C4-2B (cell line): ENCODE measurements at regions not wholly inside any gene's neighbourhood (a gene's known extent, or its start where the extent isn't known, plus 50 kb on each side); places are given as distances from the start of the nearest gene placed in this dataset.
"Not testable (repeated sequence)": the region's sequence is repeated elsewhere in the genome, so short reads cannot be mapped to it uniquely, and the experiment has no call there.

ENCODE experiments used
- ZFX ChIP-seq: fragments of 450-650 bp; IDR thresholded peaks from 2 replicates; pipeline ENCODE4 v1.6.1; 2017
- TF ChIP-seq, protein P1 (sequence below): fragments of 450-650 bp; conservative IDR thresholded peaks from 2 replicates; pipeline ENCODE4 v1.5.1; 2017; ENCODE audit warnings: mild to moderate bottlenecking

DNA sequence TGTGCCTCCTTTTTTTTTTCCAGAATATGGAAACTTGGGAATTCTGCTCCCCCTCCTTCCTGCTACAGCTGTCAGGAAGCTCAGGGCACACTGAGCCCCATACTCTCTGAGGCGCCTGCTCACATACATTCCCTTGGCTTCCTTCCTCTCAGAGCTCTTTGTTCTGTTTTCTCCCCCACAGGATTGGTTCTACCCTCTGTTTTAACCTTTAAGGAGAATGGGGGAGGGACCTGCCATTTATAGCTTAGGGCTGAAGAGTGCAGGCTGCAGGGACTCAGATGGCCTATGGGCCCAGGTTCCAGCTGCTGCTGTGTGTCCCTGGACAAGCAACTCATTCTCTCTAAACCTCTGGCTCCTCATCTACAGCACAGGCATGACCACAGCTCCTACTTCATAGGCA, 70.7 kb upstream of the HUWE1 start:
- not testable (repeated sequence) for TF ChIP-seq ZFX
- TF ChIP-seq, protein P1, sequence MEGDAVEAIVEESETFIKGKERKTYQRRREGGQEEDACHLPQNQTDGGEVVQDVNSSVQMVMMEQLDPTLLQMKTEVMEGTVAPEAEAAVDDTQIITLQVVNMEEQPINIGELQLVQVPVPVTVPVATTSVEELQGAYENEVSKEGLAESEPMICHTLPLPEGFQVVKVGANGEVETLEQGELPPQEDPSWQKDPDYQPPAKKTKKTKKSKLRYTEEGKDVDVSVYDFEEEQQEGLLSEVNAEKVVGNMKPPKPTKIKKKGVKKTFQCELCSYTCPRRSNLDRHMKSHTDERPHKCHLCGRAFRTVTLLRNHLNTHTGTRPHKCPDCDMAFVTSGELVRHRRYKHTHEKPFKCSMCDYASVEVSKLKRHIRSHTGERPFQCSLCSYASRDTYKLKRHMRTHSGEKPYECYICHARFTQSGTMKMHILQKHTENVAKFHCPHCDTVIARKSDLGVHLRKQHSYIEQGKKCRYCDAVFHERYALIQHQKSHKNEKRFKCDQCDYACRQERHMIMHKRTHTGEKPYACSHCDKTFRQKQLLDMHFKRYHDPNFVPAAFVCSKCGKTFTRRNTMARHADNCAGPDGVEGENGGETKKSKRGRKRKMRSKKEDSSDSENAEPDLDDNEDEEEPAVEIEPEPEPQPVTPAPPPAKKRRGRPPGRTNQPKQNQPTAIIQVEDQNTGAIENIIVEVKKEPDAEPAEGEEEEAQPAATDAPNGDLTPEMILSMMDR = not testable (repeated sequence)
